H1 (cell line): ENCODE measurements at regions not wholly inside any gene's neighbourhood (a gene's known extent, or its start where the extent isn't known, plus 50 kb on each side); places are given as distances from the start of the nearest gene placed in this dataset.

Source experiments
- RAD21 ChIP-seq, 2 experiments: IDR thresholded peaks in 1 of 2; conservative IDR thresholded peaks in 1 of 2; 2 replicates each; pipeline ENCODE4 v1.6.1; 2011; ENCODE audit warnings: low read depth in 2 of 2, low read length in 2 of 2, improper control_type of control experiment in 1 of 2, inconsistent platforms in 1 of 2, mild to moderate bottlenecking in 1 of 2, moderate library complexity in 1 of 2
- SP1 ChIP-seq: IDR thresholded peaks from 2 replicates; pipeline ENCODE4 v1.6.1; 2011; ENCODE audit warnings: low read depth, low read length
- TF ChIP-seq, protein P1 (sequence below): IDR thresholded peaks from 2 replicates; pipeline ENCODE4 v1.6.1; 2012; ENCODE audit warnings: inconsistent platforms

DNA sequence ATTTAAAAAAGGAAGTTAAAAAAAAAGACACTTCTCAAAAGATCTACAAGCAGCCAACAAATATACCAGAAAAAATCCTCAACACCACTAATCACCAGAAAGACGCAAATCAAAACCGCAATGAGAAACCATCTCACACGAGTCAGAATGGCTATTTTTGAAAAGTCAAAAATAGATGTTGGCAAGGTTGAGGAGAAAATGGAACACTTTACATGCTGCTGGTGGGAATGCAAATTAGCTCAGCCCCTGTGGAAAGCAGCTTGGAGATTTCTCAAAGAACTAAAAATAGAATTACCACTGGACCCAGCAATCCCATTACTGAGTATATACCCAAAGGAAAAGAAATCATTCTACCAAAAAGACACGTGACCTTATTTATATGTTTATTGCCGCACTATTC, 574.7 kb upstream of the ADAMTS9 start:
- TF ChIP-seq SP1 (no peak), RAD21 (IDR thresholded peaks at IDR 0.05 in 1 of 2, conservative IDR thresholded peaks at IDR 0.05 in 1 of 2; ENCODE audit: low read depth in 2 of 2, low read length in 2 of 2) (no peak)
- TF ChIP-seq, protein P1, sequence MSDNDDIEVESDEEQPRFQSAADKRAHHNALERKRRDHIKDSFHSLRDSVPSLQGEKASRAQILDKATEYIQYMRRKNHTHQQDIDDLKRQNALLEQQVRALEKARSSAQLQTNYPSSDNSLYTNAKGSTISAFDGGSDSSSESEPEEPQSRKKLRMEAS = no peak
